Pancreas (tissue), 10 donors: ENCODE measurements at regions not wholly inside any gene's neighbourhood (a gene's known extent, or its start where the extent isn't known, plus 50 kb on each side); places are given as distances from the start of the nearest gene placed in this dataset.

Source experiments
- ATAC-seq, 4 donors: fragments of 200-7000 bp; cut with Tn5 transposase; one replicate each; pipeline versions ENCODE4 v1.8.0 to v1.9.1; 2020; ENCODE audit warnings: mild to moderate bottlenecking in 4 of 4, moderate library complexity in 4 of 4
- DNase-seq, 6 donors: peaks; one replicate each; pipeline ENCODE4 v3.0.0-alpha.2; 2020
- FAIRE-seq: peaks from 2 replicates; lab custom pipeline; 2012; peaks lifted over from hg19 to GRCh38; lab: Jason Lieb, UNC
- H3K27ac ChIP-seq, 4 donors: fragments of 200-600 bp; sonication (generic); 1 replicate in 3 of 4; 2 replicates in 1 of 4; pipeline versions ENCODE4 v1.5.0 to v1.8.0; 2020
- H3K27me3 ChIP-seq, 4 donors: fragments of 200-600 bp; one replicate each; pipeline ENCODE4 v1.8.0; 2021
- H3K36me3 ChIP-seq, 3 donors: fragments of 200-600 bp; sonication (generic) in 1 of 3; one replicate each; pipeline versions ENCODE4 v1.5.0 to v1.8.0; 2020 to 2021
- H3K4me1 ChIP-seq, 3 donors: fragments of 200-600 bp; one replicate each; pipeline ENCODE4 v1.8.0; 2021
- H3K4me3 ChIP-seq, 4 donors: fragments of 200-600 bp; sonication (generic) in 2 of 4; one replicate each; pipeline versions ENCODE4 v1.5.0 to v1.8.0; 2020 to 2021
- H3K9me3 ChIP-seq, 4 donors: fragments of 200-600 bp; one replicate each; pipeline ENCODE4 v1.8.0; 2021
- CTCF ChIP-seq, 4 donors: fragments of 200-600 bp; sonication (generic) in 3 of 4; IDR thresholded peaks; one replicate each; pipeline versions ENCODE4 v1.5.0 to v1.8.0; 2021; ENCODE audit warnings: antibody characterized with exemption in 4 of 4
- WGBS, 2 donors: extraction: QIAGEN DNeasy Blood & Tissue Kit; methylation state at CpG; one replicate each; pipeline ENCODE4 v1.1.7; 2013; 5-methylcytosine and 5-hydroxymethylcytosine counted together
- intact Hi-C, 3 donors: fragments of 100-400 bp; cut with DNase I; formaldehyde crosslinking; loops; one replicate each; pipeline versions ENCODE4 v1.11.1 to v1.14.2; 2022
- donor health status: healthy with polysubstance abuse.
- donor health status: DM: no; HTN: no; CAD: no; lungs with moderate emphysema.
- donor health status: DM: no; HTN: no; CAD: no.
- donor health status: control.
- donor health status: control.
- donor health status: Bipolar disorder and iron deficiency.
- donor health status: DM: yes; HTN: yes; CAD: no.
- donor health status: DM: no; HTN: no; CAD: no.
- donor health status: DM: no; HTN: no; CAD: no.
- donor health status: DM: yes; HTN: yes; CAD: no.

DNA sequence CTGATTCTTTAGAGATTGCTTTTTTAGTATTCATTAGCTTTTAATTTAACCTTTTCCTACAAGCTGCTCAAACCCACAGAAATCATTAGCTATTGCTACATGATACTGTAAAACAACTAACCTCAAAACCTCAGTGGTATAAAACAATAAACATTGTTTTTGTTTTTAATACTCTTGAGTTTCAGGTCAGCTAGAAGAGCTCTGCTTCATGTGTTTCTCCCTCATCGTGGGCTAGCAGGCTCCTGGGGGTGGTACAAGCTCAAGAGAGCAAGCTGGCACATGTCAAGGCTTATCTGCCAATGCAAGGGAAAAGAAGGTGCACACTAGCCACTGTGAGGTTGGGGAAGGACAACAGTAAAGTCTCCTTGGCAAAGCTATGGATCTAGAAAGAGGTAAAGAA, 232.9 kb upstream of the PHF14 start:
- Histone ChIP-seq H3K27ac (no peak overlapping the region), H3K4me1 (no peaks in the 10 kb centered on the region), H3K36me3 (no peaks in the 10 kb centered on the region), H3K27me3 (no peaks in the 10 kb centered on the region), H3K4me3 (no peak overlapping the region), H3K9me3 (no peaks in the 10 kb centered on the region)
- no peak for TF ChIP-seq CTCF (IDR thresholded peaks at IDR 0.05)
- intact Hi-C loops, result no loop called here
- WGBS, 2 donors, result 14 to 22% methylated on average over 1 of the region's 1 CpG
- ATAC-seq (no peak), DNase-seq (no peak), FAIRE-seq (no peak)

GRCh38 chr7:10756981-10757380, 216.7 kb upstream of the PHF14 start:
- no peaks in the 10 kb centered on the region for H3K27me3 ChIP-seq
- no peak for TF ChIP-seq CTCF (IDR thresholded peaks at IDR 0.05)
- DNase-seq (no peak), ATAC-seq (no peak), FAIRE-seq (no peak)
- 48 to 55% methylated on average over 2 of the region's 2 CpGs for WGBS, 2 donors
- H3K4me1 ChIP-seq, result no peaks in the 10 kb centered on the region
- no peak overlapping the region for H3K27ac ChIP-seq
- no peaks in the 10 kb centered on the region for H3K36me3 ChIP-seq
- intact Hi-C loops, result no loop called here
- H3K9me3 ChIP-seq, result no peaks in the 10 kb centered on the region
- no peak overlapping the region for H3K4me3 ChIP-seq

GRCh38 chr7:10759120-10759519, 214.6 kb upstream of the PHF14 start:
- Histone ChIP-seq H3K4me3 (no peak overlapping the region), H3K27me3 (no peaks in the 10 kb centered on the region), H3K27ac (no peak overlapping the region), H3K9me3 (no peaks in the 10 kb centered on the region), H3K36me3 (no peaks in the 10 kb centered on the region), H3K4me1 (no peaks in the 10 kb centered on the region)
- ATAC-seq (no peak), FAIRE-seq (no peak), DNase-seq (no peak)
- 84 to 86% methylated on average over 2 of the region's 2 CpGs for WGBS, 2 donors
- TF ChIP-seq CTCF (IDR thresholded peaks at IDR 0.05), result no peak
- intact Hi-C loops, result no loop called here

- 70 to 73% methylated on average over 4 of the region's 4 CpGs for WGBS, 2 donors
- no peaks in the 10 kb centered on the region for H3K4me1 ChIP-seq
- DNase-seq, result no peak
- ATAC-seq, result no peak
- intact Hi-C loops, result no loop called here
- no peaks in the 10 kb centered on the region for H3K36me3 ChIP-seq
- H3K9me3 ChIP-seq, result no peaks in the 10 kb centered on the region
- no peak overlapping the region for H3K27ac ChIP-seq
- no peak overlapping the region for H3K4me3 ChIP-seq
- no peak for TF ChIP-seq CTCF (IDR thresholded peaks at IDR 0.05)
- FAIRE-seq, result no peak
- H3K27me3 ChIP-seq, result no peaks in the 10 kb centered on the region
Measured at GRCh38 chr7:10767771-10768170, 205.9 kb upstream of the PHF14 start.

DNA sequence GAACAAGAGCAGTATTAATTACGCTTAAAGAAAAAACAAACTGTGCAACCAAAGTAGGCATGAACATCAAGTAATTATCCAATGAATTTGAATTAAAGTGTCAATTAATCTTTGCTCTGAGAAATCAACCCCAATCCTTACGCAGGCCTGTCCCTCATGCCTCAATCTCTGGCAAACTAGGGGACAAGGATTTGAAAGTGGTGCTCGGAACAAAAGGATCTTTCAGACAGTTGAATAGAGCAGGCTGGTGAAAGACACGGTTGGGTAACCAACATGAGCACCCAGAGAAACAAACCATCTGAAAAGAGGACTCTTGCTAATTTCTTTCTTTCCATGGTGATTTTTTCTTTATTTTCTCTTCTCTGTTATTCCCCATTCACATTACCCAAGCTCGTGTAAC, 203.5 kb upstream of the PHF14 start:
- no peak for TF ChIP-seq CTCF (IDR thresholded peaks at IDR 0.05)
- intact Hi-C loops, result no loop called here

More for the DNA sequence above, 203.5 kb upstream of the PHF14 start:
- Histone ChIP-seq H3K36me3 (no peaks in the 10 kb centered on the region), H3K27ac (no peak overlapping the region), H3K4me1 (no peaks in the 10 kb centered on the region), H3K9me3 (no peaks in the 10 kb centered on the region), H3K27me3 (no peaks in the 10 kb centered on the region), H3K4me3 (no peak overlapping the region)
- DNase-seq, result no peak
- ATAC-seq, result no peak
- no peak for FAIRE-seq
- WGBS, 2 donors, result 61 to 64% methylated on average over 5 of the region's 5 CpGs
